Uterus (tissue), 3 donors: ENCODE measurements at regions not wholly inside any gene's neighbourhood (a gene's known extent, or its start where the extent isn't known, plus 50 kb on each side); places are given as distances from the start of the nearest gene placed in this dataset.

Source experiments
- DNase-seq, 2 donors: peaks; one replicate each; pipeline ENCODE4 v3.0.0-alpha.2; 2019 to 2020
- H3K27ac ChIP-seq, 2 donors: fragments of 200-600 bp; sonication (generic); 1 replicate in 1 of 2; 2 replicates in 1 of 2; pipeline ENCODE4 v1.5.1; 2016 to 2018
- H3K27me3 ChIP-seq, 2 donors: fragments of 200-600 bp; sonication (generic); one replicate each; pipeline ENCODE4 v1.5.1; 2018 to 2019; ENCODE audit warnings: control low read depth in 1 of 2
- H3K36me3 ChIP-seq, 2 donors: fragments of 200-600 bp; sonication (generic); one replicate each; pipeline ENCODE4 v1.5.1; 2019; ENCODE audit warnings: control low read depth in 1 of 2
- H3K4me1 ChIP-seq, 2 donors: fragments of 200-600 bp; sonication (generic); one replicate each; pipeline ENCODE4 v1.5.1; 2018 to 2019; ENCODE audit warnings: control low read depth in 1 of 2
- H3K4me3 ChIP-seq, 2 donors: fragments of 200-600 bp; sonication (generic); 1 replicate in 1 of 2; 2 replicates in 1 of 2; pipeline ENCODE4 v1.5.1; 2018 to 2019; ENCODE audit warnings: mild to moderate bottlenecking in 1 of 2
- H3K9me3 ChIP-seq, 2 donors: fragments of 200-600 bp; sonication (generic); one replicate each; pipeline ENCODE4 v1.5.1; 2019; ENCODE audit warnings: control low read depth in 1 of 2
- CTCF ChIP-seq, 4 experiments: fragments of 200-600 bp in 2 of 4; fragments of 450-650 bp in 2 of 4; sonication (generic) in 2 of 4; IDR thresholded peaks; one replicate each; pipeline ENCODE4 v1.5.1; 2016 to 2019; ENCODE audit warnings: antibody characterized with exemption in 4 of 4, mild to moderate bottlenecking in 2 of 4, moderate library complexity in 1 of 4
- POLR2A ChIP-seq, 2 donors: fragments of 450-650 bp; IDR thresholded peaks; one replicate each; pipeline ENCODE4 v1.6.1; 2016; ENCODE audit warnings: antibody characterized with exemption in 2 of 2, mild to moderate bottlenecking in 1 of 2, moderate library complexity in 1 of 2
- intact Hi-C: fragments of 100-400 bp; cut with DNase I; formaldehyde crosslinking; loops from one replicate; pipeline ENCODE4 v1.15.1; 2023; ENCODE audit warnings: low total_unique reads
- donor health status: DM: yes; HTN: yes; CAD: no.

GRCh38 chr3:16810593-16811367 is 74.0 kb upstream of the PLCL2 start:
- Histone ChIP-seq H3K36me3 (no peaks in the 10 kb centered on the region), H3K27me3 (no peaks in the 10 kb centered on the region), H3K27ac (no peak overlapping the region), H3K4me1 (no peaks in the 10 kb centered on the region), H3K9me3 (no peaks in the 10 kb centered on the region), H3K4me3 (no peak overlapping the region)
- intact Hi-C loops, result no loop called here
- DNase-seq, result no peak
- TF ChIP-seq CTCF (IDR thresholded peaks at IDR 0.05), result no peak

GRCh38 chr3:16811950-16812349 is 72.8 kb upstream of the PLCL2 start:
- Histone ChIP-seq H3K4me1 (no peaks in the 10 kb centered on the region), H3K27ac (no peak overlapping the region), H3K36me3 (no peaks in the 10 kb centered on the region), H3K4me3 (no peak overlapping the region), H3K9me3 (no peaks in the 10 kb centered on the region), H3K27me3 (no peaks in the 10 kb centered on the region)
- intact Hi-C loops, result no loop called here
- DNase-seq, result no peak
- TF ChIP-seq CTCF (IDR thresholded peaks at IDR 0.05) (no peak), POLR2A (IDR thresholded peaks at IDR 0.05) (no peak)

- no peak overlapping the region for H3K27ac ChIP-seq
- no peak for DNase-seq
- no peak for TF ChIP-seq CTCF (IDR thresholded peaks at IDR 0.05)
- TF ChIP-seq POLR2A (IDR thresholded peaks at IDR 0.05), result no peak
- intact Hi-C loops, result no loop called here
- no peaks in the 10 kb centered on the region for H3K9me3 ChIP-seq
- no peaks in the 10 kb centered on the region for H3K27me3 ChIP-seq
- no peaks in the 10 kb centered on the region for H3K36me3 ChIP-seq
- H3K4me3 ChIP-seq, result no peak overlapping the region
- no peaks in the 10 kb centered on the region for H3K4me1 ChIP-seq
Measured at GRCh38 chr3:16813336-16813735, 71.4 kb upstream of the PLCL2 start.

- intact Hi-C loops, result no loop called here
- no peak for TF ChIP-seq CTCF (IDR thresholded peaks at IDR 0.05)
- TF ChIP-seq POLR2A (IDR thresholded peaks at IDR 0.05), result no peak
- H3K27ac ChIP-seq, result no peak overlapping the region
- H3K9me3 ChIP-seq, result no peaks in the 10 kb centered on the region
- no peak for DNase-seq
- H3K4me1 ChIP-seq, result no peaks in the 10 kb centered on the region
- H3K4me3 ChIP-seq, result no peak overlapping the region
- no peaks in the 10 kb centered on the region for H3K27me3 ChIP-seq
- H3K36me3 ChIP-seq, result no peaks in the 10 kb centered on the region
Measured at GRCh38 chr3:16816048-16816780, 68.5 kb upstream of the PLCL2 start.

GRCh38 chr3:16817197-16817596 is 67.6 kb upstream of the PLCL2 start:
- no peak for TF ChIP-seq CTCF (IDR thresholded peaks at IDR 0.05)
- Histone ChIP-seq H3K4me3 (no peak overlapping the region), H3K9me3 (no peaks in the 10 kb centered on the region), H3K36me3 (no peaks in the 10 kb centered on the region), H3K27ac (no peak overlapping the region), H3K27me3 (no peaks in the 10 kb centered on the region), H3K4me1 (no peaks in the 10 kb centered on the region)
- DNase-seq, result no peak
- intact Hi-C loops, result no loop called here
